GM19438 (cell line): ENCODE measurements at regions not wholly inside any gene's neighbourhood (a gene's known extent, or its start where the extent isn't known, plus 50 kb on each side); places are given as distances from the start of the nearest gene placed in this dataset.
"Not testable (repeated sequence)": the region's sequence is repeated elsewhere in the genome, so short reads cannot be mapped to it uniquely, and the experiment has no call there.

ENCODE experiments used
- ATAC-seq: cut with Tn5 transposase; IDR thresholded peaks from one replicate; pipeline ENCODE4 v1.9.1; 2021; ENCODE audit warnings: low read depth; ENCODE audit not compliant: unreplicated experiment

DNA sequence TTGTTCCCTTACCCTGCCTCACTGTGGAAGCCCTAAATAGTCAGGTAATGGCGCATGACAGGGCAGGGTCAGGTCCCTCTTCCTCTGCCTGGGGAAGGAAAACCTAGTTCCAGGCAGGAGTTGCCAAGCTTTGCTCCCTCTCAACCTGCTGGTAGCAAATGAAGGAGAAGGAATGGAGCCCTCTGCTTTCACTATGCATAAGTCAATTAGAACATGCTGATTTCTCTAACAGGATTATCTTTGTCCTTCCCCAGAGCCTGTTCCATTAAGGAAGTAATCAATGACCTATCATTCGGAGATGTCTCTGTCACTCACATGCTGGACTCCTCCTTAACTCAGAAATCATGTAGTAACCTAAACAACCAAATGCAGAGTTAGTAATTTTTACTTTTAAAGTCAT, 161.8 kb upstream of the NFIA start:
- ATAC-seq: no peak

DNA sequence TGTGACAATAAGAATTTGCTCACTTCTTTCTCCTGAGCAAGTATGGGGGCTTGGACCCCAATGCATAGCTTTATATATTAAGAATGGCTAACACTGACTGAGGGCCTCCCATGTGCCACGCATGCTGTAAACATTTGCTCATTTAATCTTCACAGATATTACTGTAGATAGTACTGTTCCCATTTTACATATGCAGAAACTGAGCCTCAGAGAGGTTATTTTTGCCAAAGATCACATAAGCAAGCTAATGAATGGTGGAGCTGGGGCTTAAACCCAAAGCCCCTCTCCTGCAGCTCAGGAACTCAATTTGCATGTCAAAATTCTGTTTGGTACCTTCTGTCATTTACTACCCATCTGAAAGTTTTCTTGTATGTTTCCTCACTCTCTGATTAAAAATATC, 163.5 kb upstream of the NFIA start:
- ATAC-seq: no peak

DNA sequence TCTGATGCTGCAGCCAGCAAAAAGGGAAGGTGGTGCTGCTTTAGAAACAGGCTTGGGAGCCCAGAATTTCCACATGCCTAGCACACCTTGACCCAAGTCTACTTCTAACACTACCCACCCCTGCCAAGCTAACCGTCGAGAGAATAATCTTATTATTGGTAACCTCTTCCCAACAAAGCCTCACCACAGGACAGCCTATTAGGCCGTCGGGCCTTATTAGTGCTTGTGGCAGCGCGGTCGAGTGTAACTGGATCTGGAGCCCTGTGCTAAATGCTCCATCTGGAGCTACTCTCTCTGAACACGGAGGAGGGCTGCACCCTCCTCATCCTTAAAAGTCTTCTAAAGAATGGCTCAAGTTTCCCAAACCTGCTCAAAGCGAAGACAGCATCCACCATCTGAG, 165.5 kb upstream of the NFIA start:
- ATAC-seq: no peak

DNA sequence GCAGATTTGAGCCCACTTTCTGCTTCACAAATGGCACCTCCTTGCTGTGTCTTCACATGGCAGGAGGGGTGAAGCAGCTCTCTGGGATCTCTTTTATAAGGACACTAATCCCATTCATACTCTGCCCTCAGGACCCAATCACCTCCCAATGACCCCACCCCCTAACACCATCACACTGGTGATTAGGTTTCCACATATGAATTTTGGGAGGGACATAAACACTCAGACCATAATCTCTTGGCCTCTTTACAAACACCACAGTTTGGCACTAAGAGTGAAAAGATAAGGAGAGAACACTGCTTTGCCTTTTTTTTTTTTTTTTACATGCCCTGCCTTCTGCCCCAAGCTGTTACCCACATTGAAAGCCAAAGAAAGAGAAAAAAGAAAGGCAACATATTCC, 166.2 kb upstream of the NFIA start:
- no peak for ATAC-seq

DNA sequence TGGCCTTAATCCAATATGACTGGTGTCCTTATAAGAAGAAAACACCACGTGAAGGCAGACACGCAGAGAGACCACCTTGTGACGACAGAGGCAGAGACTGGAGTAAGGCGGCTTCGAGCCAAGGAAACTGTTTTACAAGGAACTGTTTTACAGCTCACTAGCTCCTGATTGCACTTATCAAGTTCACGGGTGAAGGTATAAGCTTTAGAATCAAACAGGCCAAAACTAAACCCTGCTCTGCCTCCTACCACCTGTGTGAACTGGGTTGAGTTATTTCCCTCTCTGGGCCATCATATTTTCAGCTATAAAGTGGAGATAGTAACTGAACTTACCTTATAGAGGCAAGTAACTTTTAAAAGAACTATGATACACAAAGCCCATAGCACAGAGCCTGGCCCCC, 166.9 kb upstream of the NFIA start:
- ATAC-seq: no peak

DNA sequence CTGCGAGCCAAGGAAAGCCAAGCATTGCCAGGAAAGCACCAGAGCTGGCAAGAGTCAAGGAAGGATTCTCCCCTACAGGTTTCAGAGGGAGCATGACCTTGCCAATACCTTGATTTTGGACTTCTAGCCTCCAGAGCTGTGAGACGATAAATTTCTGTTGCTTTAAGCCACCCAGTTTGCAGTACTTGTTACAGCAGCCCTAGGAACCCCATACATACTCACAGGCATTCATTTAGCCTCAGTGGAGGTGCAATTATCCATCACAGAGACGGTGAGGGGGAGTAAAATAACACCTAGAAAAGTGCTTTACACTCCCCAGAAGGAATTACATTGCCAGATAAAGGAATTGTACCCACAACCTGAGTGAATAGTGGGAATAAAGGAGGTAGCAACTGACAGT, 167.4 kb upstream of the NFIA start:
- no peak for ATAC-seq

DNA sequence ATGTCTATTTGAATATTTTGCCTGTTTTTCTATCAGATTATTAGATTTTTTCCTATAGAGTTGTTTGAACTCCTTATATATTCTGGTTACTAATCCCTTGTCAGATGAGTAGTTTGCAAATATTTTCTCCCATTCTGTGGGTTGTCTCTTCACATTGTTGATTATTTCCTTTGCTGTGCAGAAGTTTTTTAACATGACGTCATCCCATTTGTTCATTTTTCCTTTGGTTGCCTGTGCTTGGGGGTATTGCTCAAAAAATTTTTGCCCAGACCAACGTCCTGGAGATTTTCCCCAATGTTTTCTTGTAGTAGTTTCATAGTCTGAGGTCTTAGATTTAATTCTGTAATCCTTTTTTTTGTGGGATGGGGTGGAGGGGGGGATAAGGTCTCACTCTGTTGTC, 168.7 kb upstream of the NFIA start:
- not testable (repeated sequence) for ATAC-seq

DNA sequence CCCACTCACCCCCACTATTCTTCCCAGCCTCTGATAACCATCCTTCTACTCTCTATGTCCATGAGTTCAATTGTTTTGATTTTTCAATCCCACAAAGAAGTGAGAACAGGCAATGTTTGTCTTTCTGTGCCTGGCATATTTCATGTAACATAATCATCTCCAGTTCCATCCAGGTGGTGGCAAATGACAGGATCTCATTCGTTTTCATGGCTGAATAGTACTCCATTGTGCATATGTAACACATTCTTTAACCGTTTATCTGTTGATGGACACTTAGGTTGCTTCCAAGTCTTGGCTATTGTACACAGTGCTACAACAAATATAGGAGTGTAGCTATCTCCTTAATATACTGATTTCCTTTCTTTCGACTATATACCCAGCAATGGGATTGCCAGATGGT, 169.3 kb upstream of the NFIA start:
- no peak for ATAC-seq

DNA sequence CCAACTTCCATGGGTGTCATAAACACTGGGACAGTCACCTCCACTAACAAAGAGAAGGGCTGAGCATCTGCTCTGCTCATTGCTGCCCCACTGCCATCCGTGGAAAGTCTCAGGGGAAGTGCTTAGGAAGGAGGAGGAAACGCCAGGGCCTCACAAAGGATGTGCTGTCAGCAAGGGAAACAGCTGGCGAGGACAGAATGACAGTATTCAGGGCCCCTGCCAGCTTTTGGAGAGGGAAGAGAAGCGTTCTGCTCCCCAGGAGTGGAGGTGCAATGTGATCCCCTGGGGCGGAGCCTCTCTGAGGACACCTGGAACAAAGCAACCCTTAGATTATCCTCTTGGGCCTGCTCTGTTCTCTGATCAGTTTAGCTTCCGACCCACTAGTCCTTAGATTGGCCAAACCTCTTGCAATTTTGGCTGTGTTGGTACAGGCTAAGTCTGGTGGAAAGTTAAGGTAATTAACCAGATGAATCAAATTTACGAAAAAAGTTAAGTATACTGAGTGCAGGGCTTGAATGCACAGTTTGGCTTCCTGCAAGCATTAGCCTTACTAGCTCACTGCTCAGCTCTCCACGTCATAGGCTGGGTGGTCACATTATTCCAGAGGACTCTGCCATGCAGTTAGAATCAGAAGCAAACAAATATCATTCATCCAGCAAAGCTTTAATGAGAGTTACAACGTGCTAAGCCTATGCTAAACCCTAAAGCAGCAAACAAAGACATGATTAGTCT, 170.2 kb upstream of the NFIA start:
- ATAC-seq: no peak

DNA sequence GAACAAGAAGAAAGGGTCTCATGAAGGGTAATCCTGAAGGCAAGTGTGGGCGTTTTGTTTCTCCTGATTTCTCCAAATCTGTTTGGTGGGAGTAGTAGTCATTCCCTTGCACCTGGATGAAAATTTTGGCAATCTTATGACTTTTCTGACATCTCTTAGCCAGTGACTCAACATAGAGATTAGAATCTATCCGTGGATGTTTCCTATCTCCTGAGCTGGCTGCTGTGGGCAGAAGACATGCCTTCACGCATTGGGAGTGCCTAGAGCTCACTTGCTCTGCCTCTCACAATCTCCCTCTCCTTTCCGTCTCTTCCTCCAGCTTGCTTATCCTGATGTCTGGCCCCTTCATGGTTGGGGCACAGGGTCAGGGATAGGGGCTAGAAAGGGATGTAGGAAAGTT, 174.2 kb upstream of the NFIA start:
- no peak for ATAC-seq

DNA sequence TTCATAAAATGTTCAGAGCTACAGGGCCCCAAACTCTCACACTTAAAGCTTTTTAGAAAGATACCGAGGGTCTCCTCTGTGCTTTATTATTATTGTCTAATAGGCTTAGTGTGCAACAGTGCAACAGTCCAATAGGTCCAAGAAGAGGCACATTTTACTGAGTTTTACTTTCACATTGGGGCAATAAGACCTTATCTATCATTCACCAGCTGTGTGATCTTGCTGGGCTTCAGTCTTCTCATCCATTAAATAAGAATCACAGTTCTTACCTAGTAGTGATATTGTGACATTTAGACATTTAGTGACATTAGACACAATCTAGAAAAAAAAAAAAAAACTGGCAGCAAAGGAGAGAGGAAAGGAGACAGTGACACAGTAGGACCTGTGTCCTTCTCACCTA, 175.8 kb upstream of the NFIA start:
- ATAC-seq: no peak

DNA sequence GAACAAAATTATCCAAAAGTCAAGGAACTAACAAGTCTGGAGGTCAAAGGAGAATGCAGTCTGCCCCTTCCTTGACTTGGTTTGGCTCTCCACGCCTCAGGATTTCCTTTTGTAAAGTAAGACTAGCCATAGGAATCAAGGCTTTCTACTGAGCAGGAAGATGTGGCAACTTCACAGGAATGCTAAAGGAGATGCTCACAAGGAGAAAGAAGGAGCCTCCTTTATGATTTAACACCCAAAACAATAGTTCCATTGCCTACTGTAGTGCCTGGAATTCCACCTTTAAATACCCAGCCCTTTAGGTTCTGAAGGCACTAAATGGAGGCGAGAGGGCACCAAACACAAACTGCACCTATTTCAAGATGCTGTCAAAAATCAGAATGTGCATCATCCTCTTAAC, 176.3 kb upstream of the NFIA start:
- ATAC-seq: no peak

DNA sequence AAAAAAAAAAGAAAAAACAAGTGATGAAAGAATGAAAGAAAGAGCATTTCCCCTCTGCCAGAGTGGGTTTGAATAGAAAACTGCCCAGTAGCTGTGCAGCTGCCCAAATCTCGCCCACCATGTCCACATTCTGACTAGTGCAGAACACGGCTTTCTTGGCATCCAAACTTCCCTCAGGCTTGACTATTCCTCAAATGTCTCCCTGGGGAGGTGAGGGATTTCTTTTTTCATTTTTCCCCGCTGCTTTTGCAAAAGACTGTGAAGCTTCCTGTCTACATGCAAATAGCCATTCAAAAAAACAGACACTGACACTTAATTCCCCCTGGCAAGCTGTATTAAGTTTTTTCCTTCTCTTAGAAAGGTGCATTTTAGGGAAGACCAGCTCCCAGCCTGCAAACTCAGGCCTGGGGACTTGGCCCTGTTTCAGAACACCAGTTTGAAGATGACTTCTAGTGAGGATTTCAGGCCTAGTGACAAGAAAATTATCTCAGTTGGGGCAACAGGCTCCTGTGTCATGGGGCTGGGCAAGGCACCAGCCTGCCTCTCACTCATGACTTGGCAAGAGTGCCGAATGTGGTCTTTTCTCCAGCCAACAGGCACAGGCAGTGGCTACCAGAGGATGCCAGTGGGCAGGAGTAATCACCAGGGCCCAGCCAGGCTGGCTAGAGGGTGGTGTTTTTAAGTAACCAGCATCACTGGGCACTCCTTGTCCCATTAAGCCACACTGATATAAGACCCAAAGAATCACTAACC, 178.1 kb upstream of the NFIA start:
- no peak for ATAC-seq

DNA sequence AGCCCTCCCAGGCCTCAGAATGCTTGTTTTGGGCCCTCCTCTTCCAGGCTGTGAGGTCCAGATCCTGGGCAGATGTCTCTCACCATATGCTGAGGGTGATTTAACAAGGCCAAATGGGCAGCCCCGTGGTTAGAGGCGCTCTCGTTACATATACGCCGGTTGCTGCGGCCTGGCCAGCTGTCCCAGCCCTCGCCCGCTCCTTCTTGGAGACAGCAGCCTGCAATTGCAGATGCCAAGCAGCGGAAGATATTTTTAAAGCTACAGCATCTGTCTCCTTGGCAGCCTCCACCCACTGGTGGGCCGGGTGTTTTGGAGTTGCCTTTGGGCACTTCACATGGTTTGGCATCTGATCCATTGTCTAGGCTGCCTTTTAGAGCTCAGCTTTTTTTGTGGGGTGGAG, 178.8 kb upstream of the NFIA start:
- no peak for ATAC-seq

DNA sequence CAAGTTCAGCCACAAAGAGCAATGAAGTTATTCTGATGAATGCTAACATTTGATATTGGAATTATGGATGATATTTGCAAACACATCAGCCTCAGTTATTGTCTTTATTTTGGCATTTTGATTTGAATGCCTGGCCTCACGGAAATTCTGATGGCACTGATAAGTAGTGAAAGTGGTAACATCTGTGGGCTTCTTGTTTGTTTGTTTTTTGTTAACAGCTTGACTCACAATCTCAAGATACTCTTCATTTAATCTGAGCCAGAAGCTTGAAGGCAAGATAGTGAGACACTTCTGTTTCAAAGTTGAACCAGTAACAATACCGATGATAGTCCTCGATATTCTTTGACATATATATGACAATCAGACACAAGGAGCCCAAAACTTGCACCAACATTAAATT, 182.9 kb upstream of the NFIA start:
- no peak for ATAC-seq

DNA sequence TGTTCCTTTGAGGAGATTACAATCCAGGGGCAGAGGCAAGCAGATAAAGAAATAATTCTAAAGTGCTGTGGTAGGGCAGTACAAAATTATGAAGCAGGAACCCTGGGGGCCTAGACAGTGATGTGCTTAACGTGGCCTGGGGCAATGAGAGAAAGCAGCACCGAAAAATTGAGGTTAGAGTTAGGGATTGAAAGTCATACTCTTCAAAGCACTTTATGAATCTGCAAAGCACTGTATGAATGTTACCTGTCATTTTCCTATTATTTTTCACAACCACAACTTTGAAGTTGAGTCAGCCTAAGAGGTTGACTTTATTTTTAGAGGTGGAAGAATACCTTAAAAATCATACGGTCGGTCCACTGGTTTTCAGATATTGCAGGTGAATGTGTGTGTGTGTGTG, 183.4 kb upstream of the NFIA start:
- ATAC-seq: no peak

DNA sequence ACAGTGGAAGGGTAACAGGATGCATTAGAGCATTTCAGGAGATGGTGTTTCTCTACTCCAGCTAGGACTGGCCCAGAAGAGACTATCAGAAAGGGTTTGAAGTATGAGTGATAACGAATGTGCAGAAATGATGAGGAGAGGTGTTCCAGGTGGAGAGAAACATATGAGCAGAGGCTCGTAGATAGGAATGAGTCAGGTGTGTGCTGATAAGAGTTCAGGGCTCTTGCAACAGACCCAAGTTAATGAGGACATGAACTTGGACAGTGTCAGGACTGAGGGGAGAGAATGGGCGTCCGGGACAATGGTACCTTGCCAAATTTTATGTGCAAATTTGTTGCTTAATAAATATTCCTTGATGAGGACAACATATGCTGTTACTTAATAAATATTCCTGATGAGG, 183.9 kb upstream of the NFIA start:
- ATAC-seq: no peak

DNA sequence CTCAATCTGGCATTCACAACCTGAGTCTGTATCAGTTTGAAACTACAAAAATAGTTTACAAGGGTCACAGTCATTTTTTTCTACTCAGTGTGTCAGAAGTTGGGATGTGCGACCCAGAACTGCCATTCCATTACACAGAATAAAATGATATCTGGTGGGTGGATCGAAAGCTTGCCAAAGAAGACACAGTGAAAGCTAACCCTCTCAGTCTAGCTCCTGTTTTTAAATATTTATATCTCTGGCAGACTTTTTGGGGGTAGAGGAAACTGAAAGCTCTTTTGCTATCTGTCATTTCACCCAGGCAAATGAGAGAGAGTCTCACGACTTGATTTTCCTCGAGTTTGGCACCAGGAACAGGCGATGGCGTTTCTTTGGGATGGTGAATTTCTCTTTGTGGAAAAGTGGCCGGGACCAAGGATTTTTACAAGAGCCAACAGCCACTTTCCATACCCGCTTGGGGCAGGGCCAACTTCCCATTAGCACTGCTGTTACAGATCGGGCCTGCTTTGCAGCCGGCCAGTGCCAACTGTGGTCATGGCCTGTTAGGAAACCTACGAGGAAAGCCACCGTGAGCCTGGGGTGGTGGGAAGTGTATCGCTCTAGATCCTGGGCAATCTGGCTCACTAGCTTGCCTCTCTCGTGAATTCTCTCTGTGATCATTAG, 185.5 kb upstream of the NFIA start:
- no peak for ATAC-seq

DNA sequence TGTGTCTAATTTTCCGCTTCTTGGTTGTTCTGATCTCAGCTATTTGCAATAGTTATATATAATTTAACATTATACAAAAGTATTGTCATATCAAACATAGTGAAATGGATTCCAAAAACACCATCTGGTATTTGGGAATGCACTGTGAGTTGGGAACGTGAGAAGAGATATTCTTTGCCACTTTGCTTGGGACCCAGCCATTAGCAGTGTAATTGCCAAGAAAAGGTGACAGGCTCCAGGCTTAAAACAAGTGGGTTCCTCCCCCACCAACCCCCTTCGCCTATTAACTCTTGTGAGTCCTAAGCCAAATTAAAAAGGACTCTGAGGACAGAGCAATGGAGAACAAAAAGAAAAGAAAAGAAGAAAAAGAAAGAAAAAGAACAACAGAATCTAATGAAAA, 186.7 kb upstream of the NFIA start:
- no peak for ATAC-seq

DNA sequence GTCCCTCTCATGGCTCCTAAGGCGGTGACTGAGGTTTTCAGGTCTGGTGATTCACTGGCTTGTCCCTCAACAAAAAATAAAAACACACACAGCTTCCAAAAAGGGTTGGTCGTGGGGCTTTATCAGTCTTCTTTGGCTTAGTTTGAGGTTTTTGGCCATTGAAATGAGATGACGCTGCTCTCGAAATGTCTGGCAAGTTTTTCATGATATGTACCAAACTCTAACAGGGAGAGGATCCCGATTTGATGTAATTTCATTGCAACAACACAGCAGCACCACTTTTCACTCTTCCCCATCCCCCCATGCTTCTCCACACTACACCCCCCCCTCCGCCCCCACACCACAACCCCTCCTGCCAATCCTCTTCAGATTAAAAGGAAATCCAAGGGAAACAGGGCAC, 187.1 kb upstream of the NFIA start:
- ATAC-seq: no peak

DNA sequence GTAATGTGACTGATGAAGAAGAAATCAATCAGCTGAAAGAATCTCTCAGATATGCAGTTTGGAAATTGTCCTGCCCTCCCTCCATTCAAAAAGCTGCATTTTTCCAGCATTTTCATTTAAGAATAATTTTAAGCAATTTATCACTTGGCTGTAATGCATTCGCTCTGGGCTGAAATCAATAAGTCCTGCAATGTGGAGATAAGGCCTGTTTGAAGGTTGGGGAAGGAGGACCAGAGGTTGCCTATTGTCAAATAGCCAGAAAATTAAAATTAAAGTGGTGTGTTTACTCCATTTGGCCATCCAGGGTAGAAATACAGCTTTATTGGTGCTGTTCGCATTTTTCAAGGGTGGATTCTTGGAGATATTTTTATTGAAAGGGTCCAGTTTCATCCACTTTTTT, 187.6 kb upstream of the NFIA start:
- ATAC-seq: no peak

DNA sequence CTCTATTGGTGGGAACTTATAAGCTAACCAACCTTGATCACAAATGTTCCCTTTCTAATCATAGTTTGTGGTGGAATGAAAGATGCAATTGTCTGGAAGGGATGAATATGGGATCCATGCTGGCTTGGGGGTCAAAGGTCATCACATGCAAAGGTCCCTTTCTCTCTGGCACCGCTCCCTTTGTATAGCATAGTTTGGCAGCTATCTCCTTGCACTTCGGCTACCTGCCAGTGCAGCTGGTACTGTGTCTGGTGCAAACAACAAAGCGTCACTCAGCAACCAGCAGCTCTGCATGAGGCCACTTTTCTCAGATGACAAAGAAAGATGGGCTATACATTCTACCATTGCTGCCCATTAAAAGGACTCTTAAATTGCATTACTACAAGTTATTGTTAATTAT, 188.2 kb upstream of the NFIA start:
- ATAC-seq: no peak
